Panc1 (cell line): ENCODE measurements at regions not wholly inside any gene's neighbourhood (a gene's known extent, or its start where the extent isn't known, plus 50 kb on each side); places are given as distances from the start of the nearest gene placed in this dataset.

Experiments
- ATAC-seq: fragments of 200-7000 bp; cut with Tn5 transposase; 2 replicates; pipeline ENCODE4 v1.9.1; 2020; ENCODE audit warnings: mild to moderate bottlenecking, moderate library complexity
- BruUV-seq: library from RNA; stranded (reverse); fragments of 400-500 nt; replicated peaks from 2 replicates; lab custom pipeline; 2021; lab: Mats Ljungman, UMichigan
- CTCF ChIA-PET: fragments of 300-600 bp; sonication (Branson Sonifier 250); formaldehyde crosslinking; loops from one replicate; lab custom pipeline; 2022; ENCODE audit warnings: antibody characterized with exemption; lab: Charles Lee
- POLR2A ChIA-PET: fragments of 300-600 bp; sonication (Branson Sonifier 250); formaldehyde crosslinking; loops from one replicate; lab custom pipeline; 2022; ENCODE audit warnings: antibody characterized with exemption; lab: Charles Lee
- DNase-seq: peaks from one replicate; pipeline ENCODE4 v3.0.0-alpha.2; 2010; ENCODE audit warnings: low read depth, low spot score
- H3K27ac ChIP-seq: 2 replicates; pipeline ENCODE4 v1.5.1; 2011; ENCODE audit warnings: mild to moderate bottlenecking, low read length, inconsistent platforms
- H3K27me3 ChIP-seq: fragments of 200-500 bp; sonication (Bioruptor generic); 2 replicates; pipeline ENCODE4 v1.6.0; 2014; ENCODE audit warnings: low read length, inconsistent platforms; ENCODE audit not compliant: control insufficient read depth, insufficient read depth
- H3K36me3 ChIP-seq: fragments of 200-500 bp; sonication (Bioruptor generic); 2 replicates; pipeline ENCODE4 v1.5.1; 2014; ENCODE audit warnings: inconsistent platforms, mild to moderate bottlenecking, low read length, moderate library complexity; ENCODE audit not compliant: control insufficient read depth, insufficient read depth
- H3K4me1 ChIP-seq: 2 replicates; pipeline ENCODE4 v1.5.1; 2011; ENCODE audit warnings: inconsistent platforms, mild to moderate bottlenecking, low read length, moderate library complexity; ENCODE audit not compliant: control insufficient read depth, insufficient read depth
- H3K4me3 ChIP-seq, 2 experiments: 2 replicates each; pipeline ENCODE4 v1.5.1; 2011 to 2012; ENCODE audit warnings: low read depth in 2 of 2, low read length in 2 of 2, mild to moderate bottlenecking in 2 of 2, inconsistent platforms in 1 of 2, moderate library complexity in 1 of 2
- H3K9me3 ChIP-seq: fragments of 200-500 bp; sonication (Bioruptor generic); 2 replicates; pipeline ENCODE4 v1.5.1; 2014; ENCODE audit warnings: low read depth, mild to moderate bottlenecking, inconsistent platforms, low read length, moderate library complexity; ENCODE audit not compliant: control insufficient read depth, insufficient read depth
- CTCF ChIP-seq: fragments of 450-650 bp; IDR thresholded peaks from 2 replicates; pipeline ENCODE4 v1.5.1; 2017; ENCODE audit warnings: mild to moderate bottlenecking
- POLR2AphosphoS5 ChIP-seq: IDR thresholded peaks from 2 replicates; pipeline ENCODE4 v1.6.1; 2012; ENCODE audit warnings: mild to moderate bottlenecking, low read depth, low read length, moderate library complexity
- REST ChIP-seq, 2 experiments: IDR thresholded peaks; 2 replicates each; pipeline ENCODE4 v1.6.1; 2011 to 2012; ENCODE audit warnings: low read depth in 2 of 2, control low read depth in 1 of 2, low read length in 1 of 2, mild to moderate bottlenecking in 1 of 2, moderate library complexity in 1 of 2; ENCODE audit not compliant: insufficient read depth in 1 of 2
- SIN3A ChIP-seq: IDR thresholded peaks from 2 replicates; pipeline ENCODE4 v1.6.1; 2012; ENCODE audit warnings: low read depth, mild to moderate bottlenecking, low read length, moderate library complexity, borderline replicate concordance; ENCODE audit not compliant: insufficient read depth
- TCF7L2 ChIP-seq: IDR thresholded peaks from 2 replicates; pipeline ENCODE4 v1.6.1; 2011; ENCODE audit warnings: mild to moderate bottlenecking, low read depth, low read length, inconsistent platforms
- in situ Hi-C: cut with HindIII; loops from 2 replicates; pipeline ENCODE4 v1.10.0; 2016; ENCODE audit warnings: low sequenced_read_pairs, low pct_unique_long_range_greater_than_20kb
- intact Hi-C: fragments of 100-400 bp; cut with micrococcal nuclease; formaldehyde crosslinking; loops from one replicate; pipeline ENCODE4 v1.10.0; 2022; ENCODE audit not compliant: unreplicated experiment

GRCh38 chr5:167725741-167726140, 565.7 kb upstream of the WWC1 start:
- TF ChIP-seq TCF7L2 (no peak), REST (IDR thresholded peaks at IDR 0.05; ENCODE audit: insufficient read depth in 1 of 2, low read depth in 2 of 2, low read length in 1 of 2) (no peak), SIN3A (no peak), CTCF (no peak), POLR2AphosphoS5 (no peak)
- ChIA-PET POLR2A (no interaction called here), CTCF (interaction anchor here (0.6 kb wide), 1 partner anchor 494 kb away, joined by 13 read pairs; no protein-coding TSS in a partner anchor)
- H3K27ac ChIP-seq, result no peak overlapping the region
- ATAC-seq, result no peak
- H3K36me3 ChIP-seq, result no peaks in the 10 kb centered on the region
- in situ Hi-C loops (no loop called here), intact Hi-C loops (loop anchor here (10.0 kb wide), 1 partner anchor 299 kb away; no protein-coding TSS in a partner anchor)
- no TSS peak for BruUV-seq
- H3K27me3 ChIP-seq, result no peaks in the 10 kb centered on the region
- no peaks in the 10 kb centered on the region for H3K4me1 ChIP-seq
- no peak overlapping the region for H3K4me3 ChIP-seq
- DNase-seq, result no peak
- H3K9me3 ChIP-seq, result no peaks in the 10 kb centered on the region

GRCh38 chr5:167726642-167727041, 564.8 kb upstream of the WWC1 start:
- Histone ChIP-seq H3K4me1 (no peaks in the 10 kb centered on the region), H3K27me3 (no peaks in the 10 kb centered on the region), H3K36me3 (no peaks in the 10 kb centered on the region), H3K9me3 (no peaks in the 10 kb centered on the region), H3K27ac (no peak overlapping the region), H3K4me3 (no peak overlapping the region)
- intact Hi-C loops, result loop anchor here (10.0 kb wide), 1 partner anchor 298 kb away; no protein-coding TSS in a partner anchor
- TF ChIP-seq SIN3A (no peak), POLR2AphosphoS5 (no peak), REST (IDR thresholded peaks at IDR 0.05; ENCODE audit: insufficient read depth in 1 of 2, low read depth in 2 of 2, low read length in 1 of 2) (no peak), TCF7L2 (no peak), CTCF (no peak)
- in situ Hi-C loops, result no loop called here
- ATAC-seq (no peak), DNase-seq (no peak)
- BruUV-seq, result no TSS peak
- CTCF ChIA-PET, result no interaction called here
- POLR2A ChIA-PET, result no interaction called here
